ENCODE measurements at regions not wholly inside any gene's neighbourhood (a gene's known extent, or its start where the extent isn't known, plus 50 kb on each side); places are given as distances from the start of the nearest gene placed in this dataset.
A peak's percentile ranks its signal among the peaks of the same experiment; 100 is the strongest.

GRCh38 chr7:4631380-4632179 is 50.5 kb upstream of the FOXK1 start:
- H3K4me1 ChIP-seq (ENCODE audit: control insufficient read depth, insufficient read depth, low read length), result peaks cover 16% of the 10 kb centered on the region
- TF ChIP-seq CTCF (IDR thresholded peaks at IDR 0.05) (peak; percentile 86), TCF7L2 (IDR thresholded peaks at IDR 0.05; ENCODE audit: low read depth, low read length) (peak; percentile 100), POLR2AphosphoS5 (IDR thresholded peaks at IDR 0.05; ENCODE audit: low read depth, low read length) (no peak)
- CTCF ChIA-PET, result interaction anchor here (0.6 to 1.3 kb wide), 4 partner anchors 10 to 149 kb away, joined by 3 to 6 read pairs (median 4); no protein-coding TSS in a partner anchor
- H3K4me3 ChIP-seq (ENCODE audit: low read depth in 2 of 2, low read length in 2 of 2), result peak overlapping the region; percentile 30 to 70
- DNase-seq (ENCODE audit: low read depth, low spot score), result peak; percentile 94
- no peaks in the 10 kb centered on the region for H3K27me3 ChIP-seq (ENCODE audit: control insufficient read depth, insufficient read depth, low read length)
- in situ Hi-C loops (cut with HindIII; ENCODE audit: low pct_unique_long_range_greater_than_20kb, low sequenced_read_pairs), result no loop called here
- no TSS peak for BruUV-seq (replicated peaks)
- POLR2A ChIA-PET, result interaction anchor here (0.6 to 1.0 kb wide), 2 partner anchors 54 to 55 kb away, joined by 3 to 11 read pairs; no protein-coding TSS in a partner anchor
- peak overlapping the region; percentile 67 for H3K27ac ChIP-seq (ENCODE audit: low read length)
- intact Hi-C loops (cut with micrococcal nuclease; ENCODE audit: unreplicated experiment), result loop anchor here (1.0 kb wide), 1 partner anchor 20 kb away; no protein-coding TSS in a partner anchor
- no peaks in the 10 kb centered on the region for H3K36me3 ChIP-seq (ENCODE audit: control insufficient read depth, insufficient read depth, low read length)
- ATAC-seq, result peak; percentile 95
- no peaks in the 10 kb centered on the region for H3K9me3 ChIP-seq (ENCODE audit: control insufficient read depth, insufficient read depth, low read depth, low read length)

All from Panc1 (cell line).